Right lobe of liver (tissue), 6 donors: ENCODE measurements at regions not wholly inside any gene's neighbourhood (a gene's known extent, or its start where the extent isn't known, plus 50 kb on each side); places are given as distances from the start of the nearest gene placed in this dataset.

Experiments
- ATAC-seq, 4 donors: fragments of 200-7000 bp; cut with Tn5 transposase; one replicate each; pipeline ENCODE4 v1.9.1; 2020; ENCODE audit warnings: mild to moderate bottlenecking in 4 of 4, moderate library complexity in 4 of 4
- DNase-seq, 3 donors: peaks; one replicate each; pipeline ENCODE4 v3.0.0-alpha.2; 2020
- H3K27ac ChIP-seq, 3 donors: fragments of 200-600 bp; one replicate each; pipeline ENCODE4 v1.8.0; 2022
- H3K27me3 ChIP-seq, 2 donors: fragments of 200-600 bp; one replicate each; pipeline ENCODE4 v1.8.0; 2022
- H3K36me3 ChIP-seq, 4 donors: fragments of 200-600 bp; sonication (generic) in 1 of 4; one replicate each; pipeline versions ENCODE4 v1.5.1 to v1.8.0; 2017 to 2022; ENCODE audit warnings: control low read depth in 1 of 4
- H3K4me1 ChIP-seq, 4 donors: fragments of 200-600 bp; sonication (generic) in 1 of 4; one replicate each; pipeline versions ENCODE4 v1.5.1 to v1.8.0; 2017 to 2022; ENCODE audit warnings: control low read depth in 1 of 4
- H3K4me3 ChIP-seq, 3 donors: fragments of 200-600 bp; one replicate each; pipeline ENCODE4 v1.8.0; 2022
- H3K9me3 ChIP-seq, 4 donors: fragments of 200-600 bp; sonication (generic) in 1 of 4; one replicate each; pipeline versions ENCODE4 v1.5.1 to v1.8.0; 2017 to 2022; ENCODE audit warnings: control low read depth in 1 of 4
- CTCF ChIP-seq, 4 donors: fragments of 200-600 bp in 3 of 4; fragments of 450-650 bp in 1 of 4; IDR thresholded peaks; one replicate each; pipeline versions ENCODE4 v1.5.1 to v1.8.0; 2016 to 2022; ENCODE audit warnings: antibody characterized with exemption in 4 of 4, mild to moderate bottlenecking in 2 of 4
- POLR2A ChIP-seq: fragments of 450-650 bp; IDR thresholded peaks from one replicate; pipeline ENCODE4 v1.6.1; 2017; ENCODE audit warnings: antibody characterized with exemption, mild to moderate bottlenecking
- WGBS: methylation state at CpG from one replicate; pipeline ENCODE4 v1.1.6; 2018; ENCODE audit warnings: low coverage, low lambda C conversion rate; ENCODE audit not compliant: insufficient coverage; ENCODE audit errors: missing lambda C conversion rate; 5-methylcytosine and 5-hydroxymethylcytosine counted together
- intact Hi-C, 2 donors: fragments of 100-400 bp; cut with DNase I; formaldehyde crosslinking; loops; one replicate each; pipeline versions ENCODE4 v1.11.2 to v1.14.1; 2022
- donor health status: DM: no; HTN: yes; CAD: no.
- donor health status: DM: no; HTN: no; CAD: no.
- donor health status: DM: no; HTN: no; CAD: no.
- donor health status: DM: no; HTN: yes; CAD: no.
- donor health status: DM: no; HTN: yes; CAD: no.

GRCh38 chr3:75981401-75981800 is 196.1 kb upstream of the ZNF717 start:
- Histone ChIP-seq H3K36me3 (no peaks in the 10 kb centered on the region), H3K27me3 (no peaks in the 10 kb centered on the region), H3K4me1 (no peaks in the 10 kb centered on the region), H3K9me3 (no peaks in the 10 kb centered on the region), H3K27ac (no peak overlapping the region), H3K4me3 (no peak overlapping the region)
- WGBS: 34% methylated on average over 1 of the region's 1 CpG
- intact Hi-C loops: no loop called here
- no peak for DNase-seq
- TF ChIP-seq POLR2A: no peak
- TF ChIP-seq CTCF (IDR thresholded peaks at IDR 0.05): no peak
- ATAC-seq: no peak

GRCh38 chr3:75982151-75982550 is 196.8 kb upstream of the ZNF717 start:
- TF ChIP-seq POLR2A (no peak), CTCF (IDR thresholded peaks at IDR 0.05) (no peak)
- intact Hi-C loops: no loop called here
- Histone ChIP-seq H3K9me3 (no peaks in the 10 kb centered on the region), H3K27me3 (no peaks in the 10 kb centered on the region), H3K27ac (no peak overlapping the region), H3K4me3 (no peak overlapping the region), H3K36me3 (no peaks in the 10 kb centered on the region), H3K4me1 (no peaks in the 10 kb centered on the region)
- WGBS: 58% methylated on average over 3 of the region's 3 CpGs
- DNase-seq (no peak), ATAC-seq (no peak)

GRCh38 chr3:75983111-75983510 is 197.8 kb upstream of the ZNF717 start:
- H3K27ac ChIP-seq: no peak overlapping the region
- H3K4me1 ChIP-seq: no peaks in the 10 kb centered on the region
- no peak for ATAC-seq
- H3K27me3 ChIP-seq: no peaks in the 10 kb centered on the region
- no peak overlapping the region for H3K4me3 ChIP-seq
- TF ChIP-seq POLR2A (no peak), CTCF (IDR thresholded peaks at IDR 0.05) (no peak)
- no peaks in the 10 kb centered on the region for H3K9me3 ChIP-seq
- no peak for DNase-seq
- intact Hi-C loops: no loop called here
- 34% methylated on average over 2 of the region's 2 CpGs for WGBS
- no peaks in the 10 kb centered on the region for H3K36me3 ChIP-seq

GRCh38 chr3:75983609-75984290 is 198.4 kb upstream of the ZNF717 start:
- Histone ChIP-seq H3K4me3 (no peak overlapping the region), H3K27me3 (no peaks in the 10 kb centered on the region), H3K27ac (no peak overlapping the region), H3K4me1 (no peaks in the 10 kb centered on the region), H3K36me3 (no peaks in the 10 kb centered on the region), H3K9me3 (no peaks in the 10 kb centered on the region)
- WGBS: 40% methylated on average over 3 of the region's 3 CpGs
- intact Hi-C loops: no loop called here
- DNase-seq: no peak
- TF ChIP-seq POLR2A (no peak), CTCF (IDR thresholded peaks at IDR 0.05) (no peak)
- ATAC-seq: no peak

- TF ChIP-seq CTCF (IDR thresholded peaks at IDR 0.05): no peak
- no peak for TF ChIP-seq POLR2A
- no peaks in the 10 kb centered on the region for H3K27me3 ChIP-seq
- no peak overlapping the region for H3K4me3 ChIP-seq
- DNase-seq (no peak), ATAC-seq (no peak)
- WGBS: 5% methylated on average over 2 of the region's 2 CpGs
- H3K36me3 ChIP-seq: no peaks in the 10 kb centered on the region
- intact Hi-C loops: no loop called here
- H3K4me1 ChIP-seq: no peaks in the 10 kb centered on the region
- no peaks in the 10 kb centered on the region for H3K9me3 ChIP-seq
- no peak overlapping the region for H3K27ac ChIP-seq
Observed at GRCh38 chr3:75985432-75985831, 200.1 kb upstream of the ZNF717 start.
